Small intestine (tissue), 7 donors: ENCODE measurements at regions not wholly inside any gene's neighbourhood (a gene's known extent, or its start where the extent isn't known, plus 50 kb on each side); places are given as distances from the start of the nearest gene placed in this dataset.

Experiments used
- DNase-seq, 2 donors: peaks; one replicate each; pipeline versions ENCODE4 v3.0.0 to v3.0.0-alpha.2; 2013
- FAIRE-seq: peaks from 2 replicates; lab custom pipeline; 2012; peaks lifted over from hg19 to GRCh38; lab: Jason Lieb, UNC
- H3K27ac ChIP-seq, 3 donors: one replicate each; pipeline ENCODE4 v1.5.1; 2013; ENCODE audit warnings: low read length in 2 of 3, mild to moderate bottlenecking in 2 of 3, control low read depth in 1 of 3, inconsistent platforms in 1 of 3, low read depth in 1 of 3, moderate library complexity in 1 of 3
- H3K27me3 ChIP-seq, 3 donors: one replicate each; pipeline ENCODE4 v1.6.1; 2013; ENCODE audit warnings: low read length in 3 of 3, inconsistent platforms in 1 of 3; ENCODE audit not compliant: control insufficient read depth in 3 of 3, insufficient read depth in 3 of 3
- H3K36me3 ChIP-seq, 3 donors: one replicate each; pipeline ENCODE4 v1.6.1; 2013; ENCODE audit warnings: low read length in 3 of 3, inconsistent platforms in 1 of 3, low read depth in 1 of 3, mild to moderate bottlenecking in 1 of 3, moderate library complexity in 1 of 3; ENCODE audit not compliant: control insufficient read depth in 3 of 3, insufficient read depth in 2 of 3
- H3K4me1 ChIP-seq, 3 donors: one replicate each; pipeline ENCODE4 v1.6.1; 2013; ENCODE audit warnings: low read length in 2 of 3, inconsistent platforms in 1 of 3, low read depth in 1 of 3, mild to moderate bottlenecking in 1 of 3, moderate library complexity in 1 of 3; ENCODE audit not compliant: control insufficient read depth in 3 of 3, insufficient read depth in 2 of 3
- H3K4me3 ChIP-seq, 3 donors: one replicate each; pipeline ENCODE4 v1.5.1; 2013; ENCODE audit warnings: low read length in 3 of 3, control low read depth in 1 of 3, inconsistent platforms in 1 of 3, low read depth in 1 of 3, mild to moderate bottlenecking in 1 of 3, moderate library complexity in 1 of 3
- H3K9me3 ChIP-seq, 2 donors: one replicate each; pipeline ENCODE4 v1.6.1; 2013; ENCODE audit warnings: low read depth in 1 of 2, low read length in 1 of 2; ENCODE audit not compliant: control insufficient read depth in 2 of 2, insufficient read depth in 1 of 2
- WGBS, 3 donors: extraction: QIAGEN DNeasy Blood & Tissue Kit; methylation state at CpG; one replicate each; pipeline ENCODE4 v1.1.7; 2013; 5-methylcytosine and 5-hydroxymethylcytosine counted together
- donor health status: healthy with polysubstance abuse.
- donor health status: control.
- donor health status: control.
- donor health status: Bipolar disorder and iron deficiency.
- donor health status: healthy.

DNA sequence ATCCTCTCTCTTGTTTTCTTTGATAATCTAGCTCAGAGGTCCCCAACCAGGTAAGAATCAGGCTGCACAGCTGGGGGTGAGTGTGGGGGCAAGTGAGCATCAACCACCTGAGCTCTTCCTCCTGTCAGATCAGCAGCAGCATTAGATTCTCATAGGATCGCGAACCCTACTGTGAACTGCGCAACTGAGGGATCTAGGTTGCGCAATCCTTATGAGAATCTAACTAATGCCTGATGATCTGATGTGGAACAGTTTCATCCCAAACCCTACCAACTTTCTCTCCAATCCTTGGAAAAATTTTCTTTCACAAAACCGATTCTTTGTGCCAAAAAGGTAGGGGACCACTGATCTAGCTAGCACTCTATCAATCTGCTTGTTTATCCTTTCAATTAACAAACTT, 678.3 kb downstream of the CBLN2 start:
- no peak overlapping the region for H3K27ac ChIP-seq
- H3K9me3 ChIP-seq, result no peaks in the 10 kb centered on the region
- DNase-seq (no peak), FAIRE-seq (no peak)
- H3K27me3 ChIP-seq, result no peaks in the 10 kb centered on the region
- no peaks in the 10 kb centered on the region for H3K4me1 ChIP-seq
- H3K36me3 ChIP-seq, result no peaks in the 10 kb centered on the region
- WGBS, 3 donors, result 87 to 91% (median 87%) methylated on average over 5 of the region's 5 CpGs
- H3K4me3 ChIP-seq, result no peak overlapping the region

DNA sequence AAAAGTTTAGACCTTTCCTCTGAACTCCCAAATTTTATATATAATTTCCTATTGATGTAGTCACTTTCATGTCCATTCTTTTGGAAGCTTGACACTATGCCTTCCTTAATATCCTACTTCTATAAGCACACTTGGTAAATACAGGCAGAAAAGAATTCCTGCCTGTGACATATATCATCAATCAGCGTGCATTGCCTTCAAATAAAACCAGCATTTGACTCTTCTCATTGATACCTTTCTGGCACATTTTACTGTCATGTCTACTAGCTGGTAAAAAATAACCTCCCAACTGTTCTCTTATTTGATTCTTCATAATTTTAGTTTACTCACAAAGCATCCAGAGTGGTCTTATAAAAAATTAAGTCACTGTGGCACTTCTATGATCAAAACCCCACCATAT, 693.5 kb downstream of the CBLN2 start:
- Histone ChIP-seq H3K9me3 (peaks cover 0 to 15% of the 10 kb centered on the region in 2 donors), H3K36me3 (no peaks in the 10 kb centered on the region), H3K4me1 (no peaks in the 10 kb centered on the region), H3K27ac (no peak overlapping the region), H3K27me3 (no peaks in the 10 kb centered on the region), H3K4me3 (no peak overlapping the region)
- WGBS, 3 donors, result 64 to 77% (median 75%) methylated on average over 1 of the region's 1 CpG
- DNase-seq (no peak), FAIRE-seq (no peak)

- Histone ChIP-seq H3K27ac (no peak overlapping the region), H3K36me3 (no peaks in the 10 kb centered on the region), H3K9me3 (peaks cover 0 to 15% of the 10 kb centered on the region in 2 donors), H3K27me3 (no peaks in the 10 kb centered on the region), H3K4me3 (no peak overlapping the region), H3K4me1 (no peaks in the 10 kb centered on the region)
- FAIRE-seq (no peak), DNase-seq (no peak)
- WGBS, 3 donors, result 83 to 93% (median 88%) methylated on average over 4 of the region's 4 CpGs
These were observed 694.7 kb downstream of the CBLN2 start for GRCh38 chr18:71849407-71849806.

DNA sequence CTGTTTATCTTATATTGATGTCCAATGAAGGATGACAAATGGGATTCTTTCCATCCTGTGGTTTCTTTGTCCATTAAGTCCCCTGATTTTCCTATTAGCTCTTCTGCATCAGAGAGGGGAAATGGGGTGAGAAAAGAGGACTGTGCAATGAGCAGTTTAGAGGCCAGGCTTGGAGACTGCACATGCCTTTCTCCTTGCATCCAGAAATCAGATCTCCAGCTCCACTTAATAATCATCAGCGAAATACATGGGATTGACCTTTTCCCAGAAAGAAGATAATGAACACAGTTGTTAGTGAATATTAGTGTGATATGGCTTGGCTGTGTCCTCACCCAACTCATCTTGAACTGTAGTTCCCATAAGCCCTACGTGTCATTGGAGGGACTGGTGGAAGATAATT, 697.4 kb downstream of the CBLN2 start:
- Histone ChIP-seq H3K27me3 (no peaks in the 10 kb centered on the region), H3K4me1 (no peaks in the 10 kb centered on the region), H3K36me3 (no peaks in the 10 kb centered on the region), H3K4me3 (no peak overlapping the region), H3K27ac (no peak overlapping the region), H3K9me3 (peaks cover 0 to 15% of the 10 kb centered on the region in 2 donors)
- no peak for DNase-seq
- 77 to 82% (median 79%) methylated on average over 2 of the region's 2 CpGs for WGBS, 3 donors
- no peak for FAIRE-seq

DNA sequence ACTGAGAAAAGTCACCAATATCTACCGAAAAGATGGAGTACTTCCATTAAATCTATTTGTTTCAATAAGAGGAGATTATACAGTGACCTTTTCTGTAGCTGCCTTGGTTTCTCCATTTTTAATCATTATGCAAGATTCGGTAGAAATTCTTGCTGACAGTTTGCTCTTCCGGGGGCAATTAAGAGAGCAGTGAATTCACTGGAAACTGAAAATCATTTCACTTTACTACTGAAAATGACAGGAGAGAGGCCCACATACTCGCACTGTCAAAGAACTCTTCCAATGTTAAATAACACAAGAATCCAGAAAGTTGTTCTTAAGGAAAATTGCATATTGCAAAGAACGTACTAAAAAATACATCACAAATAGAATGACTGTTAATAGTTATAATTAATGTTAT, 699.3 kb downstream of the CBLN2 start:
- no peaks in the 10 kb centered on the region for H3K4me1 ChIP-seq
- 69 to 86% (median 70%) methylated on average over 5 of the region's 5 CpGs for WGBS, 3 donors
- FAIRE-seq (no peak), DNase-seq (no peak)
- peaks cover 0 to 9% of the 10 kb centered on the region in 2 donors for H3K9me3 ChIP-seq
- H3K36me3 ChIP-seq, result no peaks in the 10 kb centered on the region
- no peaks in the 10 kb centered on the region for H3K27me3 ChIP-seq
- no peak overlapping the region for H3K4me3 ChIP-seq
- no peak overlapping the region for H3K27ac ChIP-seq

DNA sequence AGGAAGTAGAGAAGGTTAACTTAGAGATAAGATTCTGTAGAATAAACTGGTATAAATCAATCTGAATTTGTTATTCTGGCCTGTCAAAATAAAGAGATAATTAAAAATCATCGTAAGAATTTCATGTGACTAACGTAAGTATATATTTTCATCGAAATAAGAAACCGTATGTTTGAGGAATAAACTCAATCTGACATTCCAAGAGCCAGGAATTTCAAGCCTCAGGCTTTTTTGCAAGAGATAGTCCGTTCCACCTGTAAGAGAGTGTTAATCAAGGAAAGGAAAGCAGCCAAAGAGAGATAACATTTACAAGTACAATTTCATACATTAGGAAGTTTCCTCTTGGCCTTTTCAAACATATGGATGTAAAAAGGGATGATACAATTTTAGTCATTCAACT, 701.5 kb downstream of the CBLN2 start:
- Histone ChIP-seq H3K9me3 (no peaks in the 10 kb centered on the region), H3K27ac (no peak overlapping the region), H3K27me3 (no peaks in the 10 kb centered on the region), H3K36me3 (no peaks in the 10 kb centered on the region), H3K4me1 (no peaks in the 10 kb centered on the region), H3K4me3 (no peak overlapping the region)
- FAIRE-seq (no peak), DNase-seq (no peak)
- 78 to 82% (median 79%) methylated on average over 5 of the region's 5 CpGs for WGBS, 3 donors

- Histone ChIP-seq H3K4me1 (no peaks in the 10 kb centered on the region), H3K9me3 (no peaks in the 10 kb centered on the region), H3K36me3 (no peaks in the 10 kb centered on the region), H3K4me3 (no peak overlapping the region), H3K27me3 (no peaks in the 10 kb centered on the region), H3K27ac (no peak overlapping the region)
- FAIRE-seq, result no peak
- DNase-seq, result no peak
- WGBS, 3 donors, result 65 to 76% (median 74%) methylated on average over 1 of the region's 1 CpG
These were observed 706.6 kb downstream of the CBLN2 start for GRCh38 chr18:71837547-71837946.

- FAIRE-seq, result no peak
- Histone ChIP-seq H3K9me3 (no peaks in the 10 kb centered on the region), H3K4me1 (no peaks in the 10 kb centered on the region), H3K36me3 (no peaks in the 10 kb centered on the region), H3K4me3 (no peak overlapping the region), H3K27ac (no peak overlapping the region), H3K27me3 (no peaks in the 10 kb centered on the region)
- 88 to 90% (median 89%) methylated on average over 13 of the region's 13 CpGs for WGBS, 3 donors
- no peak for DNase-seq
These were observed 711.1 kb downstream of the CBLN2 start for GRCh38 chr18:71832946-71833617.

GRCh38 chr18:71831039-71831438, 713.1 kb downstream of the CBLN2 start:
- Histone ChIP-seq H3K4me1 (no peaks in the 10 kb centered on the region), H3K4me3 (no peak overlapping the region), H3K9me3 (no peaks in the 10 kb centered on the region), H3K27me3 (no peaks in the 10 kb centered on the region), H3K27ac (no peak overlapping the region), H3K36me3 (no peaks in the 10 kb centered on the region)
- FAIRE-seq (no peak), DNase-seq (no peak)
